ENCODE measurements at regions not wholly inside any gene's neighbourhood (a gene's known extent, or its start where the extent isn't known, plus 50 kb on each side); places are given as distances from the start of the nearest gene placed in this dataset.

DNA sequence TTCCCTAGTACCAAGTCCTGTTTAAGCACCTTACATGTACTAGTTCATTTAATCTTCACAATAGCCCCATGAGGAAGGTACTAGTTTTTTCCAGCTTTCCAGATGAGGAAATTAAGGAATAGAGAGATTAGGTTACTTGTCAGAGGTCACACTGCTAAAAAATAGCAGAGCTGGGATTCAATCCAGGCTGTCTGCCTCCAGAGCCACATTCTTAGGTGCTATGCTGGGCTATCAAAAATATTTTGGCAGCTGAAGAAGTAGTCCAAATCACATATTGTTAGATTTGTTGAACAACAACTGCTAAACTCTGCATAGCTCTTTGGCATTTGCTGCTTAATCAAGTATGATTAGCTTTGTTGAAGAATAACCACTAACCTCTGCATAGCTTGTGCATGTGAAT, 591.5 kb upstream of the KLF4 start:
- no peak for DNase-seq

DNA sequence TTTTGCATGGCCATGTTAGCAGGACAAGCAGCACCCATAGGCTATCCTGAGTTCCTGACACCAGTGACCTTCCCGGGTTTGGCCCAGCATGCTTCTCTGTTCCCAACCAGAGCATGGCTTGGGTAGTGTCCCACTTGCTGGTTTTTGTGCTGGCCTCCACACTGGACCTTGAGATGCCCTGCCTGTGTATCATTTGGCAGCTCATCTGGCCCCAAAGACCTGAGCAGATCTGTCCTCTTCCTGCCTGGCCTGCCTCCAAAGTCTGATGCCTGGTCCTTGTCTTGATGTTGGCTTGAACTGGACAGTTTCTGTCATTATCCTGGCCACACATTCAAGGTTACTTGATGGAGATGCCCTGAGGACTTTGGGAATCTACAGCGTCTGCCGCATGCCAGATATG, 590.7 kb upstream of the KLF4 start:
- DNase-seq, result no peak

DNA sequence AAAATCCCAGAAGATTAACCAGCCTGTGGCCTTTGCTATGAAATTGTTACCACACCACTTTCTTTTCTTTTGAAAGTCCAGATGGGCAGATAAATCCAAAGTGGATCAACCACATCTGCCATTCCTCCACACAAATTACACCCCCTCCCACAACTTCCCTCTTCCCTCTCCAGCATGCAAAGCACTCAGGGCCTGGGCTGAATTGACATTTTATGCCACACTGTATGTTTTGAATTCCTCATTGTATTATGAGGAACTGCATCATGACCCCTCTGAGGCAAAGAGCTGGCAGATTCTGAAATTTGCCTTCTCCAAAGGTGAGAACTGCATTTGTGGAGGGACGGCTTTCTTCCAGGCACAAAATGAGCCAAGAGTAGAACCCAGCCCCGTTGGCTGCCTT, 589.2 kb upstream of the KLF4 start:
- no peak for DNase-seq

DNA sequence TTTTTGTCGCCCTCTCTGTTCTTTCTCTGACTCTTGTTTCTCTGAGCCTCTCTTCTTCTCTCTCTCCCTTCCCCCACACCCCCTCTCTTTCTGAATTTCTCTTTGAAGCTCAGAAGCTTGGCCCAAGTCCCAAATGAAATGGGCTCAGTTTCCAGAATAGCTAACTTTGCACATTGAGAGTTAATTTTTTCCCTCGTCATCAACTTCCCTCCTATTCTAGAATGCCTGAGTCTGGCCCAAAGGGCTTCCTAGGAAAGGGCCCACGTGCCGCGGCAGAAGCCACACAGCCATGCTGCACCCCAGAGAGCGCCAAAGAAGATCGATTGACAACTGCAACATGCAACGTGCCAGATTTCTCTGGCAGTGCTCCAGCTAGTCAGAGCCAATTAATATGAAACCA, 588.8 kb upstream of the KLF4 start:
- no peak for DNase-seq

DNA sequence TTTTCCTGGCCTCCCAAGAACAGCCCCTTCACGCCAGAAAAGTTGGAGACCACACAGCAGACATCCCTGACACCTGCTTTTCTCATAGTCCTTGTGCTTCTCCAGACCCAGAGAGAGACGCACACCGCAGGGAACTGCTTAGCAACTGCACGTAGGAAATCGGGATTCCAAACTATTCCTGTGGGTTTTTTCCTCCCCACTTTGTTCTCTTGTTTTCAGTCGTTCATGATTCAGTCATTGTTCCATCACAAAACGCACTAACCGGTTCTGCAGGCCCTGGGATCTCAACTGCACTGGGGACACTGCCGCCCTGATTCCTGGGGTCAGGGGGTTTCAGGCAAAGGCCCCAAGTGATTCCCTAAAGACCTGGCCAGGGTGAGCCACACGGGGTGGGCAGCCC, 588.0 kb upstream of the KLF4 start:
- DNase-seq, result no peak

DNA sequence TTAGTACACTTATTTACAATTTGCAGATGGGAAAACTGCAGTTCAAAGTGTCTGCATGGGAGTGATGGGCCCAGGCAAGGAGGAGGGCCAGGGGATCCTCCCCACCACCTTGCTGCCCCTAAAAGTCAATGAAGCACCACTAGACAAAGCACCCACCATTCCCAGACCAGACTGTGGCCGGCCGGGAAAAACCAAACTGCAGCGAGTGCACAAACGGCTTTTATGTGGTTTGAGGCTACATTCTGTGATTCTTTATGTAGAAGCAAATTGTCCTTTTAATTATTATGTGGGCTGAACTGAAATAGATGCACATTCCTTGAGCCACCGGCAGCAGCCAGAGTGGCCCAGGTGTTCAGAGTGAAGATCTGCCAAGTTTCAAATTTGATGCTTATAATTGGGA, 585.3 kb upstream of the KLF4 start:
- no peak for DNase-seq

DNA sequence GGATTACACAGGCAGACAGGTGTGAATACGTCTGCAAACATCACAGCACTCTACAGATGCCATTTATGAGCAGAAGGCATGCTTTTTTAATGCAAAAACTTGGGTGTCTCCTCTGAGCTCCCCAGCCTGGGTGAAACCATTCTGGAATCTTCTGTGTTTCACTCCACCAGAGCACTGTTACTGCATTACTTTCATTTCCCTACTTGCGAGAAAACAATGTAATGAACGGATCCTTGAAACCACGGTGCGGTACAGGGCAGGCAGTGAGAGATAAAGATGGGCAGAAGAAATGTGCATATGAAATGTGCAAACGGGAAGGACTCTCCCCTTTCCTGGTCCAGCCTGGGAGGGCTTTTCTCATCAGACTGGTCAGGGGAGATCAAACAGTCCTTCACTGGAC, 584.3 kb upstream of the KLF4 start:
- no peak for DNase-seq

DNA sequence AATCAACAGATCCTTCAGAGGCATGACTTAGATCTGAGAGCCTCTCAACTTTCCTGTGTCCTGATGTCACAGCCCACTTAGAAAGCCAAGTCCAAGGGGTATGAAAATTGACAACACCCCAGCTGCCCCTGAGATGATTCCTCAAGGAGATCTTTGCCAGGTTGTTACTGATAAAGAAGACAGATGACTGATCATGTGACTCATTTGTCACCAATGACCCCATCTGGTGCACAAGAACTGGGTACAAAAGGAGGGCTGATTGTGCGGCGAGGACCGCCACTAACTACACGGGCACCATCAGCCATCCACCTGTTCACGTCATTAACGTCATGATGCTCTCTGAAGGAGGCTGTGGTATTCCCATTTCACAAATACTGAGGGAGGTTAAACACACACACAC, 583.2 kb upstream of the KLF4 start:
- DNase-seq, result no peak

DNA sequence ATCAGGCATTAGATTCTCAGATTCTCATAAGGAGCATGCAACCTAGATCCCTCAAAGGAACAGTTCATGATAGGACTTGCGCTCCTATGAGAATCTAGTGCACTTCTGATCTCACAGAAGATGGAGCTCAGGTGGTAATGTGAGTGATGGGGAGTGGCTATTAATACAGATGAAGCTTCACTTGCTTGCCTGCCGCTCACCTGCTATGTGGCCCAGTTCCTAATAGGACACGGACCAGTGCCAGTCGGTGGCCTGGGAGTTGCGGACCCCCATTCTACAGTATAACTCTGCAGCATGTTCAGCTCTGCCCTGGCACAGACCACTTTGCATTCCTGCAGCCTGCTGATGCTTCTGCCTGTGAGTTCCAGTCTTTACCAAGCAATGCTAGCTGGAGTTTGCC, 581.3 kb upstream of the KLF4 start:
- no peak for DNase-seq

DNA sequence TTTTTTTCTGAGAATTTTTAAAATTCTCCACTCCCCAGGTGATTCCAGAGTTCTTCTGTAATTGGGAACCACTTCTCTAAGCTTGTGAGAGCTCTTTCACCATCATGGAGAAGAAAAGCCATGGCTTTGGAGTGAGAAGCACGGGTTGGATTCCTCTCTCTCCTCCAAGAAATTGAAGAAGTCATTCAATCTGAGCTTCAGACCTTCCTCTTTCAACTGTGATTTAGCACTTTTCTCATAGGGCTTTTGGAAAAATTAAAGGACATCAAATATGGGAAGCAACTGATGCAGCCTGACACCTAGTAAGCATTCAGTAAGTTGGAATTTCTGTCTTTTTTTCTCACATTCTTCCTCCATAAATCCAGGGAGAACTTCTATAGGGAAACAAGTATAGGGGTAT, 580.4 kb upstream of the KLF4 start:
- no peak for DNase-seq

DNA sequence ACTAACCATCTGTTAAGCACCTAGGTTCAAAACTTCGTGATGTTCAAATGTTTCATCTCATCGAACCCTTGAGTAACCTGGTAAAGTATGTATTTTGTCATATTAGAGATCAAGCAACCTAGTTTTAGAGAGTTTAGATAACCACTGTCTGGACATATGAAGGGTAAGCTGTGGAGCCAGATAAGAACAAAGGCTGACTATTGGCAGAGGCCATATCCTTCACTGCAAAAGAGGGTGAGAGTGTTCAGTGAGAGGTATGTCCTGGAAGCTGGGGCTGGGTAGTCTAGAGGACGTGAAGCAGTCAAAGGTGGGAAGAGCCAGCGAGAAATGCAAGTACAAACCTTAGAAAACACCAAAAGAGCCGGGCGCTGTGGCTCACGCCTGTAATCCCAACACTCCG, 573.1 kb upstream of the KLF4 start:
- DNase-seq, result no peak

DNA sequence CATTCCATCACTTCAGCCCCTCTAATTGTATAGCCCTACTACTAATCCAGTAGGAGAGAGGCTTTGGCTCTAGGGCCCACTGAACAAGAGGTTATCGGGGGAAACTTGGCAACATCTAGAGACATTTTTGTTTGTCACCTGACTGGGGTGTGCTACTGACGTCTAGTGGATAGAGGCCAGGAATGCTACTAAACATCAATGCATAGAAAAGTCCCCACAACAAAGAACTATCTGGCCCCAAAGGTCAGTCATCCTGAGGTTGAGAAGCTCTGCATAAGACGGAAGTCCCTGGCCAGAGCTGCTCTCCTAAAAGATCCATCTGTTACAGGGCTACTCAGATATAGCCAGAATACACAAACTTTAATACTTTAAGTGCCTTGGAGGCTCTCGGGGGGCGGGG, 570.6 kb upstream of the KLF4 start:
- DNase-seq, result no peak

DNA sequence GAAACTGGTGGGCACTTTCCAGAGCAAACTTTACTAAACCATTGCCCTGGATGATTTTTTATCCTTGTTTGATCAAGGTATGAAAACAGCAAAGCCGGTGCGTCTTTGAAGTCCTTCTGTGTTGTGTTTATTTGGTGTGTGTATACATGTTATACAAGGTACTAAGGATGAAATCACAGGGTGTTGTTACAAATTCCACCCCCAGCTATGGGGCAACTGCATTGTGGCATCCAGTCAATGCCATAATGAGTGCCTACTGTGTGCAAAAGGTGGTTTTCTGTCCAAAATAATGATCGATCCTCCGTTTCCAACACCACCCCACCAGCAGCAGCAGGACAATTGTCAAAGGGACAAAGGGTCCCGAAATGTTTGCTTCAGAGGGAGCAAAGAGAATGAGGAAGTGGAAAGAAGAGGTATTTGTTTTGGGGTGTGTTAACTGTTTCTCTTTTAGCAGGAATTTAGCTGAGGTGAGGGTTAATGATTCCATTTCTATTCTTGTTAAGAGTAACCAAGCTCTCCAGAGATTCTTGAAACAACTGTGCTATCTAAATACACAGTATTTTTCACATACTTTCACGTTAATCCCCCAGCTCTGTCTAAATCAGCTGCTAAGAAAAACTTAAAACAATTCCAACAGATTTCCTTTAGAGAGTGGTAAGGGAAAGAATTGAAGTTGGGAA, 568.7 kb upstream of the KLF4 start:
- no peak for DNase-seq

DNA sequence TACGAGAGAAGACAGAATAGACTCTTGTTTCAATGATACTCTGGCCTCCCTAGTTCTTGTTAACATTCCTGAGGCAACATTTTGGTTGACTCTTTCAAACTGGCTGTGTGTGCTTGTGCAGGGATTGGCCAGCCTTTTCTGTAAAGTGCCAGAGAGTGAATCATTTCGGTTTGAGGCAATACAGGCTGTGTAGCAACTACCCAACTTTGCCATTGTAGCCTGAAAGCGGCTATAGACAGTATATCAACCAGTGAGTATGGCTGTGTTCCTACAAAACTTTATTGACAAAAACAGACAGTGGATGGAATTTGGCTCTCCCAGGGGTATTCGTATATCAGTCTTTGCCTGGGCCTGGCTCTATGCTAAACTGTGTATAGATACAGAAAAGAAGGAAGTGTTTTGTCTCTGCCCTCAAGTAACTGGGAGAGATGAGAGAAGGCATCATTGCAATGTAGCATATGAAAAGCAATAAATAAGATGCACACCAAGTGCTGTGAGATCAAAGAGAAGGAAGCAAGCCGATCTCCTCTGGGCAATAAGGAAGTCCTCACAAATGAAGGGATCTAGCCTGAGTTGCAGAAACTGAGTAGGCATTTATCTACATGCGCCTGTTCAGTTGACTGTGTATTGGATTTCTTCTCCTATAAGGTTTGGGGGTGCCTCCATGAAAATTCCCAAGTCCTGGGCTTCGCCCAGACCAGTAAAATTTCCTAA, 568.0 kb upstream of the KLF4 start:
- no peak for DNase-seq

DNA sequence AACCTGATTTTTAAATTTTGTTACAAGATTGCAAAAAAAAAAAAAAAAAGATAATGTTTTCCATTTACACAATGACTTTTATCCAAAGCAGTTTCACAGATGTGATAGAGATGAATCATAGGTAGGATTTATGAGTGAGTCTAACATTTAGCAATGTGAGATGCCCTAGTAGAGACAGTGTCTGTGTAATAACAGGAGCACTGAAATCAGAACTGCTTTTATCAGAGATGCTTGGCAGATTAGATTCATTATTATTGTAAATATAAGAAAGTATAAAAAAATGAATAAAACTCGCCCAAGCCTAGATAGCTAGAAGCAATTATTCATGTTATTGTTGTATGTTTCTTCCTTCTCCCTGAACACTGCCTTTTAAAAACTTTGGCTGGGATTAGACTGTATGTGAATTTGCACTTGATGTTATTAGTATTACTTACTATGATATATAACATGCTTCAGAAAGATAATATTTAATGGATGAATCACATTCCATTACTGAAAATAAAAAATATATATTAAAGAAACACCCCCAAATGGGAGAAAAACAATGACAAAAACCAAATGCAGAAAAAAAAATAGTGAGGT, 567.3 kb upstream of the KLF4 start:
- no peak for DNase-seq

DNA sequence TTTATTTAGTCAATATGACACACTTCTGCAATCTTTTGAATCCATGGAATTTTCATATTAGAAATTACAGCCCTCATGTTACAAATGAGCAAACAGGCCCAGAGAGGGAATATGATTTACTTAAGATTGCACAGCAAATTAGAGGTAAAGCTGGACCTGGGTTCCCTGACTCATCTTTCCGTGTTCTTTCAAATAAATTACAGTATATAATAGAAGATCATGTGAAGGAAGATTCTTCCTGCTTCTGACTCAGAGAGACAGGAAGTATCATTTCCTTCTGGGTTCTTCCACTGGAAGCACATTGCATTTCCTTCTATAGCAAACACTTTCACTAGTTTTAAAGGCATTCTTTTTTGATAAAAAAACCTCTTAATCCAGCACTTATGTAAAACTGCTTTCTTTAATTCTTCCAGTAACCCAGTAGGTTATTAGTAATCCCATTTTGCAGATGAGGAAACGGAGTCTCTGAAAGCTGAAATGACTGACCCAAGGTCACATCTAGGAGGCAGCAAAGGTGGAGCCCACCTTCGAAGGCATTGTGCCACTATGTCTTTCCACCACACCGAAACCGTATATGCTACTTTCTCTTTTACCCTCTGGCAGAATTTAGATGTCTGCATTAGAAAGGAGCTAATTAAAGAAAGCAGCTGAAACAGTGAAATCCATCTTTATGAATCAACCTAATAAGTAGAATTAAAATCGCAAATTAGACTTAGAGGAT, 566.7 kb upstream of the KLF4 start:
- no peak for DNase-seq

DNA sequence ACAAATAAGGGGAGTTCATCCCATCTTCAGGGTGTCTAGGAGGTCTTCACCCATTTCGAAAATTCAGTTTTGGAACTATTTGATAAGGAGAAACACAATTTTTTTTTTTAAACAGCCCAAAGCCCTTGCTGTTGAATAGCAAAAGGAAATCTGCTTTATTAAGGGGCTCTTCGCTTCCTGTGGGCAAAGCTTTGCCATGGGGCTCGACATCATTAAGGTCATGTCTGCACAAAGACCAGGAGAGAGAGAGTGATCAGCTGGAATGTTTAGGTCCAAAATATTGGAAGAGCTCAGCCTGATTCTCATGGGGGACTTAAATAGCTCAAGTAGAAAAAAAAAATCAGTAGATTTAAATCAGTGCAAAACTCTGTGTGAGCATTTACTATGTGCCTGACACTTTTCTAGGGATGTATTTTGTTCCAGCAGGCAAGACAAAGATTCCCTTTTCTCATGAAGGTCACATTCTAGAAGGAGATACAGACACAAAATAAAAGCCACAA, 564.6 kb upstream of the KLF4 start:
- no peak for DNase-seq

DNA sequence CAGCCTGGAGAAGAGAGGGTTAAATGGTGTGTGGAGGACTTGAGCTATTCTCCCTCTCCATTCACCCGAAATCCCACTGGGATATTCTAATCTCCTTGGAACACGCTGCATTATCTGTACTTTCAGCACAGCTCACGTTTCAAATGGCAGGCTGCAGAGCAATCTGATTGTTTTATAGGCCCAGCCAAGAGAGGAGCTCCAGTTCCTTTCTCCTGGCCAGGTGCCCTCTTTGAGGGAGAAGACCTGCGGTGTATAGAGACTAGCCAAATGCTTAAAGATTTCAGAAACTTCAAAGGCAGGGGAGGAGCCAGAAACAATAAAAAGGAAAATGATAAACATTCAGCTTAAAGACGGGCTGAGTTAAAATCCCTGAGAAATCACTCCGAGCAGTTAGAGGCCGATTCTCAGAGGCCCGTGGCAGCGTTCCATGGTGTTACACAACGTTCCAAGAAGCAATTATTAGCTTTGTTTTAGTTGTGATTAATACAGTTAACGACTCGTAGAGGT, 564.0 kb upstream of the KLF4 start:
- DNase-seq, result peak; percentile 20

DNA sequence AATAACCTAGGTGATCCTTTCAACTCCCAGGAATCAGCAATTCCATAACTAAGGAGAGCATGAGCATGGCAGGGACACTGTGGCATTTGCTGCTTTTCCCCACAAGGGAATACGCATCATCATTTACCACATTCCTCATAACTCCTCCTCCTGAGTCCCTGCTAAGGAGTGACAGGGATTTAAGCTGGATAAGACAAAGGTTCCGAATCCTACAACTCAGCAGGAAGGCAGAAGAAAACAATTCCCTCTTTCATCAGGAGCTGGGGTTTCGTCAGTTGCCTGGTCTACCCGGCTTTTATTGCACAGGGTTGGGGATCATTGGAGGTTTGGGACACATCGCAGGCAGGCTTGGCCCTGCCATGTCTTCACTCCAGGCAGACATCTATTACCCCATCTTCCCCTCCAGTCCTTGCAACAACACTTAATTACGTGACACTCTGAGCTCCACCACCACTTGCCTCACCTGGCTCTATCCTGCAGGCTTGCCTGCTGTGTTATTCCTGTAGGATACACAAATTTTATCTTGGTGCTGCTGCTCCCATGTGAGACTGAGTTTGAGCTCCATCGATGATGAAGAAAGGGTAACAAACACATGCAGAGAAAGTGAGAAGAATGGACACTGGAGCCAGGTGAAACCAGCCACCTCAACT, 563.0 kb upstream of the KLF4 start:
- DNase-seq, result no peak

DNA sequence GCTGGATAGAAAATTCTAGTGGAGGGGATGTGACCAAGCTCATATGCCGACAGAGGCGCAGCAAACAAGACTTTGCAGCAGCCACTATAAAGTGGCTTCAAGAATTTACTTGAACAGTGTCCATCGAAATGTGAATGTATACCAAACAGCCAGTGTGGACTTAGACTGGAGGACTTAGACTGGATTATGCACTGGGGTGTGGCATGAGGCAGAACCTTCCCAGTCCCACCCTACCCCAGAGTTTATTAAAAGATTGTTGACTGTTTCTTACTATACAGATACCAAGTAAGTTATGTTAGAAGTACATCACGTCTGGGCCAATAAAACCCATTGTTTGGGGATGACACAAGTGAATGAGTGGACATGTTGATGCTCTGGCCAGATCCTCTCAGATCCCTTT, 561.3 kb upstream of the KLF4 start:
- no peak for DNase-seq

DNA sequence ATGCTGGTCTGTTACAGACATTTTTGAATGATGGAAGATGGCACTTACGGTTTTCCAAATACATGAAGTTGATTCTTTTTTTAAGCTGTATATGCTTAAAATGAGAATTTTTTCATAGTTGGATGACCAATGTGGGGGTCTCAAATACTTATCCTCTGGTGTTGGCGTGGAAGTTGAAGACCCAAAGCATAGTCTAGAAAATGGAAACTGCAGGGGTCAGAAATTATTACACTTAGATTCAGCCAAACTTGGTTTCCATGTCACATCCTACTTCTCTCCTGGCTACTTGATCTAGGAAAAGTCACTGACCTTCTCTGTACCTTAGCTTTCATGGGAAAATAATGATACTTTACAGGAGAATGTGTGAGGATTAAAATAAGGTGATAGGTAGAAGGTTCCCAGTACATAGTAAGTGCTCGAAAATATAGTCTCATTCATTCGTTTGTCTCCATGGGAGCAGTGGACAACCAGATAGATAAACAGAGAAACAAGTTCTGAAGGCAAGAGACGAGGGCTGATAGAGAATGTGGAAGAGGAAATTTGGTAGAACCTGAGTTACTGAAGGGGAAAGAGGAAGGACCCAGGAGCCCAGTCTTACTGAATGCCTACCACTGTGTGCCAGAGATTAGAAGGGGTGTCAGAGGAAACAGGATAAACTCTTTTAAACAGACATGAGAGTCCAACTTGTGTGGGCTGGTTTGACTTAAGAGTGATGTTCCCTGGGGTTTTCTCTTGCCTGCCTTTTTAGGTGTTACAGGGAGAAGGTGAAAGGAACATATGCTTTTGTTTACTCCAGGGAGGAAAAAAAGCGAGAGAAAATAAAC, 560.3 kb upstream of the KLF4 start:
- no peak for DNase-seq

DNA sequence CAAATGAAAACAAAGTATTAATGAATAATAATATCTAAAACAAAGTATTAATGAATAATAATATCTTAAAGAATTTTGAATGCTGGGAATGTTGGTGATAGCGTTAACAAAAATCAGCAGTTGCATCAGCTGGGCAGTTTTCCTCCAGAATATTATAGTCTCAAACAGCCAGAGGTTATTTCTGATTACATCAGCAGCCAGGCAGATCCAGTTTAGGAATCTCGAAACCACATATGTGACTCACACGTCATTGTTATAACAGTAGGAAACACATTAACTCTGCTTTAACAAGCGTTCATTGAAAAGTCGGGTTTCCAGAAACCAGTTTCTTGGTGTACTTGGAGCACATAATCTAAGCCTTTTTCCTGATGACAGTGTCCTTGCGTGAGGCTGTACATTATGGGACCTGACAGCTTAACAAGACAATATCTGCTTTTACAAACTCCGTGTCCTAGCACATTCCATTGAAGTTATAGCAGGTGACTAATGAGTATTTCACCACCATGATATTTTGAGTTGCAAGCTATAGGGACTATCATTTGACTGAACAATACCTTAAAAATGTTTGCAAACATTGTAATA, 559.5 kb upstream of the KLF4 start:
- no peak for DNase-seq

Data from NCI-H2029 treated with DMSO at 0.1 percent for 48 hours (cell line).